ENCODE measurements at regions not wholly inside any gene's neighbourhood (a gene's known extent, or its start where the extent isn't known, plus 50 kb on each side); places are given as distances from the start of the nearest gene placed in this dataset.
A peak's percentile ranks its signal among the peaks of the same experiment; 100 is the strongest.

GRCh38 chr3:177527182-177527581 is 329.9 kb upstream of the TBL1XR1 start:
- Histone ChIP-seq H3K27me3 (no peaks in the 10 kb centered on the region), H3K9me3 (no peaks in the 10 kb centered on the region), H3K4me3 (no peak overlapping the region), H3K36me3 (no peaks in the 10 kb centered on the region), H3K27ac (no peak overlapping the region), H3K4me1 (peaks cover 0 to 3% of the 10 kb centered on the region in 2 donors)
- intact Hi-C loops (cut with DNase I), result no loop called here
- no peak for DNase-seq (ENCODE audit: low spot score in 2 of 2)
- no peak for TF ChIP-seq CTCF (IDR thresholded peaks at IDR 0.05)

- TF ChIP-seq CTCF (IDR thresholded peaks at IDR 0.05), result no peak
- Histone ChIP-seq H3K4me1 (peaks cover 0 to 3% of the 10 kb centered on the region in 2 donors), H3K36me3 (no peaks in the 10 kb centered on the region), H3K27me3 (no peaks in the 10 kb centered on the region), H3K9me3 (no peaks in the 10 kb centered on the region), H3K4me3 (no peak overlapping the region), H3K27ac (no peak overlapping the region)
- intact Hi-C loops (cut with DNase I), result no loop called here
- no peak for DNase-seq (ENCODE audit: low spot score in 2 of 2)
Measured at GRCh38 chr3:177528306-177529070, 331.2 kb upstream of the TBL1XR1 start.

DNA sequence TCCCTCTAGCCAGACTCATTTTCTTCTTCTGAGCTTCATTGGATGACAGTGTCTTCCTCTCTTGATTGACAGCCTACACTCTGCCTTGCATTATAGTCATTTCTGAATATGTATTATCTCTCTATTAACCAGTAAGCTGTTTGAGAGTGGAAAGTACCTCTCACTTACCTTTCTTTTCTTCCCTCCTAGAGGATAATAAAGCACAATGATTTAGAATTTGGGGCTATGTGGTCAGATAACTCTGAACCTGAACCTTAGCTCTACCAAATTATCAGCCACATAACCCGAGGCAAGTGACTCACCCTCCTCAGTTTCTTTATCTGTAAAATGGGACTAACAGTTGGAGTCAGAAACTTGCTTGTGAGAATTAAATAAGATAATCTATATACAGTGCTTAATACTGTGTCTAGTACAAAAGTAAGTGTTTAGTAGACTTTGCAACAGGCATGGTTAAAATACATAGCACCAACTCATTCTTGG is 331.8 kb upstream of the TBL1XR1 start:
- peaks cover 0 to 3% of the 10 kb centered on the region in 2 donors for H3K4me1 ChIP-seq
- H3K36me3 ChIP-seq, result no peaks in the 10 kb centered on the region
- H3K9me3 ChIP-seq, result no peaks in the 10 kb centered on the region
- H3K27ac ChIP-seq, result no peak overlapping the region
- H3K27me3 ChIP-seq, result no peaks in the 10 kb centered on the region
- H3K4me3 ChIP-seq, result no peak overlapping the region
- TF ChIP-seq CTCF (IDR thresholded peaks at IDR 0.05), result no peak
- intact Hi-C loops (cut with DNase I), result no loop called here
- DNase-seq (ENCODE audit: low spot score in 2 of 2), result no peak

- Histone ChIP-seq H3K27ac (peak overlapping the region; percentile 8 to 52), H3K9me3 (no peaks in the 10 kb centered on the region), H3K27me3 (no peaks in the 10 kb centered on the region), H3K4me1 (peaks cover 0 to 3% of the 10 kb centered on the region in 2 donors), H3K4me3 (no peak overlapping the region), H3K36me3 (no peaks in the 10 kb centered on the region)
- intact Hi-C loops (cut with DNase I), result no loop called here
- no peak for DNase-seq (ENCODE audit: low spot score in 2 of 2)
- TF ChIP-seq CTCF (IDR thresholded peaks at IDR 0.05), result no peak
Measured at GRCh38 chr3:177529716-177530335, 332.5 kb upstream of the TBL1XR1 start.

GRCh38 chr3:177530908-177531307 is 333.6 kb upstream of the TBL1XR1 start:
- H3K27me3 ChIP-seq, result no peaks in the 10 kb centered on the region
- no peaks in the 10 kb centered on the region for H3K9me3 ChIP-seq
- H3K36me3 ChIP-seq, result no peaks in the 10 kb centered on the region
- no peak overlapping the region for H3K27ac ChIP-seq
- H3K4me3 ChIP-seq, result no peak overlapping the region
- intact Hi-C loops (cut with DNase I), result no loop called here
- no peak for DNase-seq (ENCODE audit: low spot score in 2 of 2)
- TF ChIP-seq CTCF (IDR thresholded peaks at IDR 0.05), result no peak
- peaks cover 0 to 3% of the 10 kb centered on the region in 2 donors for H3K4me1 ChIP-seq

Measured in ascending aorta (tissue), 2 donors.